HG03575 (cell line): ENCODE measurements at regions not wholly inside any gene's neighbourhood (a gene's known extent, or its start where the extent isn't known, plus 50 kb on each side); places are given as distances from the start of the nearest gene placed in this dataset.
"Not testable (repeated sequence)": the region's sequence is repeated elsewhere in the genome, so short reads cannot be mapped to it uniquely, and the experiment has no call there.

Source experiments
- ATAC-seq: cut with Tn5 transposase; IDR thresholded peaks from one replicate; pipeline ENCODE4 v1.9.1; 2021; ENCODE audit not compliant: unreplicated experiment, insufficient number of reproducible peaks, low FRiP score; ENCODE audit errors: extremely low read depth

DNA sequence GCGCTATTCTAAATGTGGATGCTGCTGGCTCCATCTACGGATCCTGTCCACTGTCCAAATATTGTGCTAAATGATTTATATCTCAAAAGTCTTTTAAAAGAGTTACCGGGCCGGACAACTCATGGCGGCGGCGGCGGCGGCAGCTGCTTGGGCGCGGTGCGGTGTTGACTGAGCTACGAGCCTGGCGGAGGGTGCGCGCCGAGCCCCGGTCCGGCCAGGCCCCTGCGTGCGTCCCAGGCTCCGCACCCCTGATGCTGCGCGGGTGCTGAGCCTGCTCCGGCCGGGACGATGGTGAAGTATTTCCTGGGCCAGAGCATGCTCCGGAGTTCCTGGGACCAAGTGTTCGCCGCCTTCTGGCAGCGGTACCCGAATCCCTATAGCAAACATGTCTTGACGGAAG lies 303.4 kb downstream of the CENPW start:
- no peak for ATAC-seq

DNA sequence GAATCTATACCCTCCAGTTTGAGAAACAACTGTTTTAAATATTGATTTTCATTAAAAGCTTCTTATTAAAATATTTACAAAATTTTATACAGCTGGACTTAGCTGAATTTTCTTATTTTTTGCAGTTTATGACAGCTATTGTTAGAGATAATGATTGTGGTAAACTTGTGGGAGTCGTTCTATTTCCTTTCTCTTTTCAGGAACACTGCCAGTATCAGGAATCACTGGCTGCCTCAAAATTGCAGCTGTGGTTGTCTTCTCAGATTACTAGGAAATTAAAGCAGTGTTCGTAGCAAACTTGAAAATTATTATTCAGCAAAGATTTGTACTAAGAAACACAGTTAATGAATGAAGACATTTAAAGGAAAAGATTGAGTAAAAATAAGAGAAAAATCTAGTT lies 311.0 kb downstream of the CENPW start:
- no peak for ATAC-seq

- no peak for ATAC-seq
These were observed 317.8 kb downstream of the CENPW start for GRCh38 chr6:126657561-126658175.

DNA sequence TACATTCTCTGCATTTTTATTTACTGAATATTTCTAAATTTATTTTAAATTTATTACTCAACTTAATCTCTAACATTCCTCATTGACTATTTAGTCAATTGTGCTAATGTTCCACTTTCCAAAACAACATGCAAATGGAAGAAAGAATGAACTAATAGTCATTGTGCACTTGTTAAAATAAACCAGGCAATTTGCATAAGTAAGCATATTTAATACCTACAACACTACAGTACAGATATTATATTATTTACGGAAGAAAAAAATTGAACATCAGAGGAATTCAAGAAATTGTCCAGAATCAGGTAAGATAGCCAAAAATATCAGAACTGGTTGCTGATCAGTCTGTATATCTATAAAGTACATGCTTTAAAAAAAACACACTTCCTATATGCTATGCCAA lies 320.5 kb downstream of the CENPW start:
- no peak for ATAC-seq

- ATAC-seq, result no peak
These were observed 321.7 kb downstream of the CENPW start for GRCh38 chr6:126661646-126662045.

- no peak for ATAC-seq
These were observed 323.1 kb downstream of the CENPW start for GRCh38 chr6:126662966-126663365.

GRCh38 chr6:126664271-126664670 lies 324.4 kb downstream of the CENPW start:
- no peak for ATAC-seq

DNA sequence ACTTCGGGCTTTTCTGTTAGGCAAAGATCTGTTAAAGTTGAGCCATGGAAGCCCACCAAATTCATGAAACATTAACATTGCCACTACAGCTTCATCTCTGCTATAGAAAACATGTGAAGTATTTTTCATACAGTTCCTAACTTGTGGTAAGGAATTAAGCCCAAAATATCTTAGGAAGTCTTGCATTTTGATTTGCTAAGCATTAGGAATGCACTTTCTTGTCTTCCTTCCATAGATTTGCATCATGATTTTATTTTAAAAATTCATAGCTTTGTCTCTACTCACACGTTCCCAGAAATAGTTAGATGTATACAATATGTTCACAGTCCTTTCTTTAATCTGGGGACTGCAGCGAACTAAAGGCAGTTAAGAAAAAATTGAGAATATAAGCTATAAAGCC lies 325.6 kb downstream of the CENPW start:
- no peak for ATAC-seq

GRCh38 chr6:126667071-126667470 lies 327.2 kb downstream of the CENPW start:
- no peak for ATAC-seq

GRCh38 chr6:126667728-126668127 lies 327.8 kb downstream of the CENPW start:
- no peak for ATAC-seq

GRCh38 chr6:126672649-126673048 lies 332.7 kb downstream of the CENPW start:
- peak; percentile 85 for ATAC-seq

DNA sequence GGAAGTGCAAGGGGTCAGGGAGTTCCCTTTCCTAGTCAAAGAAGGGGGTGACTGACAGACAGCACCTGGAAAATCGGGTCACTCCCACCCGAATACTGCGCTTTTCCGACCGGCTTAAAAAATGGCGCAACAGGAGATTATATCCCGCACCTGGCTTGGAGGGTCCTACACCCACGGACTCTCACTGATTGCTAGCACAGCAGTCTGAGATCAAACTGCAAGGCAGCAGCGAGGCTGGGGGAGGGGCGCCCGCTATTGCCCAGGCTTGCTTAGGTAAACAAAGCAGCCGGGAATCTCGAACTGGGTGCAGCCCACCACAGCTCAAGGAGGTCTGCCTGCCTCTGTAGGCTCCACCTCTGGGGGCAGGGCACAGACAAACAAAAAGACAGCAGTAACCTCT lies 333.8 kb downstream of the CENPW start:
- ATAC-seq, result not testable (repeated sequence)

GRCh38 chr6:126682440-126682839 lies 342.5 kb downstream of the CENPW start:
- no peak for ATAC-seq

DNA sequence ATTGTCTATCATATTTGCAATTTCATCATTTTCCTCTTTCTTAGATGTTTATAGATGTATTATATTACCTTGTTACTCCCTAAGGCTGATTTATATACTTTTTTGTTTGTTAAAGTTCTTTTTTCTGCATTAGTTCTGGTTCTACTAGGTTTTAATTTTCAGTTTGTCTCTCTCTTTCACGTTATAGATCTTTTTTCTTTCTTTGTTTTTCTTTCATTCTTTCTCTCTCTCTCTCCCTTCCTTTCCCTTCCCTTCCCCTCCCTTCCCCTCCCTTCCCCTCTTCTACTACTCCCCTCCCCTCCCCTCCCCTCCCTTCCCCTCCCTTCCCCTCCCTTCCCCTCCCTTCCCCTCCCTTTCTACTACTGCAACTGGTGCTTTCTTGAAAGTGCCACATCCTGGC lies 345.3 kb downstream of the CENPW start:
- ATAC-seq, result no peak

DNA sequence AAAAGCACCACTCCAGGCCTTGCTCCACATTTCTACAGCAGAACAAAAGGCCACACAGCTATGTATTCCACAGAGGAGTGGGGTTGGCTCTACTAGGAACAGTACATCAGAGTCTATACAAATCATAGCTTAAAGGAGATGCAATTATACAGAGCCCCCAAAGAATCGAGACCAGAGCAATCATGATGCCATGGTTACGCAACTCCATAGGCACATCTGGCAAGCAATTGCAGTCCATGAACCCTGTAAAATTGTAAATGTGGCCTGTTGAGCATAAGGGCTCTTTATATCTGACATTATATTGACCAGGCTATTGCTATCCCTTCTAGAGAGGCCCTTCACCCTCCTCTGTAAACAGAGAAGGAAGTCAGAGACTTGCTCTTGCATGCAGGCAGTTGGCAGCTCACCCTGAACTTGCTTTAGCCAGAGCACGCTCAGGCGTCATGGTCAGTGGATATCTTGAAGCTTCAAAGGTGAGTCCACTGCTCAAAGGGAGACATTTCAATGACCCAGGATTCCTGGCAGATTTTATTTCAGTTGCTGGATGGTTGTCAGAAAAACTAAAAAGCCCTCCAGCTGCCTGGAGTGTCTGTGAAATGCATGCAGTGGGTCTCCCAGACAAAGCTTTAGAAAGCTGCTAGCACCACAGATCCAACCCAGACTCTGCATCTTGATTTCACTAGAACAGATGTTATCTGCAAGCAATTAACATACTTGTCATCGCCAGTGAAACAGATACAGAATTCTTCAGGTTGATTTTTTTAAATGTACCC lies 357.2 kb downstream of the CENPW start:
- ATAC-seq, result no peak

GRCh38 chr6:126698732-126699240 lies 358.9 kb downstream of the CENPW start:
- ATAC-seq, result no peak

DNA sequence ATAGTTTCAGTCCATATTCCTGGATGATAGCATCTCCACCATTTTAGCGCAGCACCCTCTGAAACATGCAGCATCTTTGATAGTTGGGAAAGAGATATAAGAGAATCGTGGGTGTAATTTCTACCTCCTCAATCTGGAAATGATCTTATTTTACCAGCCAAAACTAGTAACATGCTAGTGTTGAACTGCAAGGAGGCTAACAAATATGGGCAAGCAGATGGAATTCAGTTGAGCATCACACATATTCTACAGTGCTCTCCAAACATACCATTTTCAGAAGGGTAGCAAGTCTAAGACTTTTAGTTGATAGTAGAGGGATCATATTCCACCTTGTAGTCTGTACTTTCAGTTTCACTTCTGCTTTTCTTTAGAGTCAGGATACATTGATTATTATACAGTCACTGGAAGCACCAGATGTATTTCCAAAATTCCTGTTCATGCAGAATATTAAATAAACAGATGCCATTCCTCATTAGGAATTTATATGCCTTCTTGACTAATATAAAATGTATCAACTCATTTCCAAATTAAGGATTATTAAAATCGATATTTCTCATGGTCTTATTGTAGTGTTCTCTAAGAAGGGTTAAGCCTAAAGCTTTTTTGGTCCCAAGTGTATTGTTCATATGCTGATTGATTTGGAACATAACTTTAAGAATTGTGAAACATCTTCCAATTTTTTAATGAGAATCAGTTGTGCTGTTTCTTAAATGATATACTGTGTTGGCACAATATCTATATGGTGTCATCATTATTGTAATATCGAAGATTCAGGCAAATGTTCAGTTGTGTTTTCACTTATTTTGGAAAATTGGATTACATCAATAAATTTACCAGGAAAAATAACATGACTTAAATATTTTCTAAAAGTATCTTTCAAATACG lies 362.0 kb downstream of the CENPW start:
- no peak for ATAC-seq

- no peak for ATAC-seq
These were observed 376.1 kb downstream of the CENPW start for GRCh38 chr6:126716032-126716431.

DNA sequence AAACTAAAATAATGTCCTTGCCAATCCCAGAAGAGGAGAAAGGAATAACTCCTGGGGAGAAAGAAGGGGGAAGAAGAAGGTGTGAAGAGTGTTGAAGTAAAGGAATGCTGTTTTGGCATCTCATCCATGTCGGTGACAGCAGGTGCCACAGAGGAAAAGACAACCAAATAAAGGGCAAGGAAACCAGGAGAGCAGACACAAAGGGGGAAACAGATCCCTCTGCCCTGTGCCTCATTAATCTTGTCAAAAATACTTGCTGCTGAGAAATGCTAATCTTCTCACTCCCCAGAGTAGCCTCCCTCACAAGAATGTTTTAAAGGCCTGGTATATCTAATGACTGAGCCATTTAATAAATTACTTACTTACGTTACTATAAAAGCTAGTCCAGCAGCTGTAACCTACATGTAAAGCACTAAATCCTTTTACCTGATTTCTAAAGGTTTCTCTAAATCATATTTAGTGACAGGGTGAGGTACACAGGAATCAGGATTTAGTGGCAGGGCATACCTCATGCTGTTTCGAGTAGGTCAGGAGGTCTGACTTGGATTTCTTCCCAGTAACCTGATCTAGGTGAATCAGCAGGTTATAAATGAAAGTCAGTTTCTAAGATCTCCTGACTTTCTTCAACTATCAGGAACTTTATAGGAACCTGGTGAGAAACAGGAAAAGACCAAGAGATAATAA lies 377.1 kb downstream of the CENPW start:
- no peak for ATAC-seq
